IPS-18c (cell line): ENCODE measurements at regions not wholly inside any gene's neighbourhood (a gene's known extent, or its start where the extent isn't known, plus 50 kb on each side); places are given as distances from the start of the nearest gene placed in this dataset.
"Not testable (repeated sequence)": the region's sequence is repeated elsewhere in the genome, so short reads cannot be mapped to it uniquely, and the experiment has no call there.

Source experiments
- H3K4me3 ChIP-seq: 2 replicates; pipeline ENCODE4 v1.7.0; 2013; ENCODE audit warnings: low read depth, mild to moderate bottlenecking, low read length, moderate library complexity; ENCODE audit not compliant: insufficient read depth
- H3K9me3 ChIP-seq: one replicate; pipeline ENCODE4 v1.6.1; 2013; ENCODE audit warnings: mild to moderate bottlenecking, low read length, moderate library complexity; ENCODE audit not compliant: control insufficient read depth, insufficient read depth

DNA sequence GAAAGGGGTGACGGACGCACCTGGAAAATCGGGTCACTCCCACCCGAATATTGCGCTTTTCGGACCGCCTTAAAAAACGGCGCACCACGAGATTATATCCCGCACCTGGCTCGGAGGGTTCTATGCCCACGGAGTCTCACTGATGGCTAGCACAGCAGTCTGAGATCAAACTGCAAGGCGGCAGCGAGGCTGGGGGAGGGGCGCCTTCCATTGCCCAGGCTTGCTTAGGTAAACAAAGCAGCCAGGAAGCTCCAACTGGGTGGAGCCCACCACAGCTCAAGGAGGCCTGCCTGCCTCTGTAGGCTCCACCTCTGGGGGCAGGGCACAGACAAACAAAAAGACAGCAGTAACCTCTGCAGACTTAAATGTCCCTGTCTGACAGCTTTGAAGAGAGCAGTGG lies 188.8 kb downstream of the SPRY2 start:
- not testable (repeated sequence) for H3K4me3 ChIP-seq

DNA sequence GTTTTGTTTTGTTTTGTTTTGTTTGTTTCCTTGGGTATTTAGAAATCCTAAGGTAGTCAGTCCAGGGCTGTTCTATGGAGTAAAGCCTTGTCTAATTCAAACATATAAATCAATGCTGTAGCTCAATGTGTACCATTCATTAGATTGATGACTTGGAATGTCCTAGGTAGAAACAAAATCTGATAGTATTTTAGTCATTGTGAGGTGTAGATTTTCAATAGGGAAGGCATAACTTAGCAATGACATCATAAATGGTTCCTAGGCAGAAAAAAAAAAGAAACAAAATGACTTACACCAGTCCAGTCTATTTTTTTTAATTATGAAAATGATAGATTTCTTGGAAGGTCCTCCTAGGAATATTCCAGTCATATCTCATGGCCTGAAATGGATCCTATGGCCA lies 189.9 kb downstream of the SPRY2 start:
- Histone ChIP-seq H3K9me3 (peaks cover 2% of the 10 kb centered on the region), H3K4me3 (no peak overlapping the region)

More for the DNA sequence above, 188.8 kb downstream of the SPRY2 start:
- not testable (repeated sequence) for H3K9me3 ChIP-seq

DNA sequence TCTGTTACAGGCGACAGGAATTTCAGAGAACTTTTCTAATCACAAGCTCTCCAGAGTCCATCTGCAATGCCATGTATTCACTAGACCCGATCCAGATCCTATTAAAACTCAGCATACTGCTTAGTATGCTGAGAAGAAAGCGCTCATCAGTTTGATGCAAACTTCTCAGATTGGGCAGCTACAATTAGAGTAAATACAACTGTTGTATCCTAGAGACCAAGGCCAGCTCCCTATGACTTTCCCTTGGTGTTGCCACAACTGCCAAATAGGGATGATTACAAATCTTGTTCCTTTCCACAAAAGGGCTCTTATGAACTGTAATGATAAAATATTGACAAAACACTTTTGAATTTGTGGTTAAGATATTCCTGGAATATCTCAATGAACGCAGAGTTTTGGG lies 191.2 kb downstream of the SPRY2 start:
- peaks cover 2% of the 10 kb centered on the region for H3K9me3 ChIP-seq
- no peak overlapping the region for H3K4me3 ChIP-seq

DNA sequence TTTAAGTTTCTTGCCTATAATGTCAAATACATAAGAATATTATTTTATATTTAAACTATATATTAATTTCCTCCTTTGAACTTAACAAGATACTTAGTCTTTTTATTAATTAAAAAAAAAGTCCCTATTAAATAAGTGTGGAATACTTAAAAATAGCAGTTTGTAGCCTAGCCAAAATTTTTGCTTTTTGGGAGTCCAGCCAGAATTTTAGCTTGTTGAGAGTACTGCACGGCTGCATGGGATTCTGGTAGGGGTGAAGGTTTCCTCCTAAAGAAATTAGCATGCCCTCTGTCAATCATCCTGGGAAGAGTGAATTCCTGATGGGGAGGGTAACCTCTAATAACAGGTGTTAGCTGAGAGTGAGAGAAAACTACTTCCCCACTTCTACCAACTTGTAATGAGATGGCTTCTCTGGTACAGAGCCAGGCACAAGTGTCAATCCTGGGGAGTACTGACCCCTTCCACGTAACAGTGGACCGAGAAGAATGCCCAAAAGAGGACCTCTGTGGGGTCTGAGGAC lies 195.7 kb downstream of the SPRY2 start:
- H3K9me3 ChIP-seq, result no peaks in the 10 kb centered on the region
- no peak overlapping the region for H3K4me3 ChIP-seq

DNA sequence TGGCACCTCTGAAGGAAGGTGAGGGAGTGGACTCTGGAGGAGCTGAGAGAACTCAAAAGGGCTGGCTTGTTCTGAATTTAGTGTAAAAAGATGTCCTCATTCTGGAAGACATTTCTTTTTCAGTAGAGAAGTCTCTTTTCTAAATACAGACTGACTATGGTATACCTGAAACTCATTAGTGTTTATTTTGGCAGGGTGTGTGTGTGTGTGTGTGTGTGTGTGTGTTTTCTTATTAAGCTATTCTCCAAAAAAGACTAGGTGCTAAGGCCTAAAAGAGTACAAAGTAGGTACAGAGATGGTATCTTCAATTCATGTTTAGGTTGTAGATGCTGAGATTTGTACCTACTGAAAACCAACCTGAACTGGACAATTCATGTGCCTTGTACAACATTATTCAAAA lies 196.4 kb downstream of the SPRY2 start:
- no peaks in the 10 kb centered on the region for H3K9me3 ChIP-seq
- no peak overlapping the region for H3K4me3 ChIP-seq

DNA sequence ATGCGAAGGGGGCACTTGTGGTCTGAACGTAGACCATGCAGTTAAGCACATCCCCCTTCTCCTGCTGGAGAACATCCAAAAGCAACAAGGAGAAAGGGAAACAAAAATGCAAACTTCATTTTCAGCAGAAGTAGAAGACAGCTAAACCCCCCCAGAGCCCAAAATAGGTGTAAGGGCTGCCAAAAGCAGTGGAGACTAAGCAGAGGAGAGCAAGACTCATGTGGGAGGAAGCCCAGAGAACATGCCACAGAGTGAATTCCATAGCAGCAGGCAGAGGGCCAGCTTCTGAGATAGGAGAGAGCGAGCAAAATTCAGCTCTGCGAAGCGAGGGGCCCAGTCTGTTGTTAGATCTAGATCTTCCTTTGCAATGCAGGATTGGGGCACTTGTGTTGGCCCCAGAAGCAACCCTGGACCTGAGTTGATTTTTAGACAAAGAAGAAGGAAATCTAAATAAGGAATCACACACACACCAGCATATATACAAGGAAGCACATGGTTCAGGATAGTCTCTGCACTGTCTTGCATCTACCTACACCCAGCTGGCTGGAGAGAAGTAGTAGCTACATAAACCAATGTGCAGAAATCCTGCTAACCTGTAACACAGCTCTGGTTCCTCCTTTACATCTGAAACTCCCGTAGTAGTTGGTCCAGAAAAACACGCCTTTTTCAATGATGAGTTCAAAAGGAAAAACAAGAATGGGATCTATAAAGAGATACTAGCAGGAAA lies 199.6 kb downstream of the SPRY2 start:
- Histone ChIP-seq H3K9me3 (no peaks in the 10 kb centered on the region), H3K4me3 (no peak overlapping the region)

DNA sequence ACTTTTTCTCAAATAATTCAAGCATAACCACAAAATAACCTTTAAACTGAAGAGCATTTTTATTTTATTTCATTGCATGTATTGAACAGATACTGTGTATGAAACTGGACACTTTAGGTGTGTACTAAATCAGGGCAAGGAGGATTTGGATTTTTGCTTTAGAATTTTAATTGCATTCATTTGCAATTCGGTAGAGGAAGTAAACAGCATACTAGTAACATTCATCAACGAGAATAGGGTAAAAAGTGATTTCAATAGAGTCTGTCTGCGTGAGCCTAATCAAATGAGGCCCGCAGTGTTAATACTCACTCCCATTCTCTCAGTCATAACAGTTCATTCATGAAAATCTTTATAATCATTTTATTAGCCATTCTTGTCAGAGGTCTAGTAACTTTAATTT lies 200.2 kb downstream of the SPRY2 start:
- H3K9me3 ChIP-seq, result no peaks in the 10 kb centered on the region
- H3K4me3 ChIP-seq, result no peak overlapping the region

DNA sequence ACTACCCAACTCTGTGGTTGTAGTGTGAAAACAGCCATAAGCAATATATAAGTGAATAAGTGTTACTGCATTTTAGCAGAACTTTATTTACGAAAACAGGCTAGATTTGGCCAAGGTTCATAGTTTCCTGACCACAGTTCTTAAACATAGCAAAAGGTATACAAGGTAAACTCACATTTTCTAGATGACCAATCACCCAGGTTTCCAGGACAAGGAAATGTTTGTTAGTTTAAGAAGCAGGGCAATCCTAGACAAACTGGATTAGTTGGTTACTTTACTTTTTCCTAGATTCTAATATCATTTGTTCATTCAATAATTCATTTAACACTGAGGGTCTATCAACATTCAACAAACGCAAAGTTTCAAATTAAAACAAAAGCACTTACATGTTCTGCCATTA lies 201.7 kb downstream of the SPRY2 start:
- H3K9me3 ChIP-seq, result no peaks in the 10 kb centered on the region
- H3K4me3 ChIP-seq, result no peak overlapping the region

DNA sequence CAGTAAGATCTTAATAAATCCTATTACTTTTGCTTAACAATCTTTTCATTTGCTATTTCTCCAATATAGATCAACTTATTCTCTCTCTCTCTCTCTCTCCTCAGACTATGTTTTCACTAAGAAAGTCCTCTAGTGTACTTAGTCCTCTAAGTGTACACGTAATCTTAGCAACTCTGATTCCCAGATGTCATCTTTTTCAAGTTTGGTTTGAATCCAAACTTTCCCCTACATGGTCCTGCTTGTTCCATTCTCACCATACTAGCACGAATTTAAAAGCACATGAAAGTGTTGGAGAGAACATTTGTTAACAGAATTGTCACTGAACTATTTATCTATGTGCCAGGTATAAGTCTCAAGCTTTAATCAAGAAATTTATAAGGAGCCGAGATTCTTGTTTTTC lies 202.9 kb downstream of the SPRY2 start:
- H3K9me3 ChIP-seq, result no peaks in the 10 kb centered on the region
- H3K4me3 ChIP-seq, result no peak overlapping the region

DNA sequence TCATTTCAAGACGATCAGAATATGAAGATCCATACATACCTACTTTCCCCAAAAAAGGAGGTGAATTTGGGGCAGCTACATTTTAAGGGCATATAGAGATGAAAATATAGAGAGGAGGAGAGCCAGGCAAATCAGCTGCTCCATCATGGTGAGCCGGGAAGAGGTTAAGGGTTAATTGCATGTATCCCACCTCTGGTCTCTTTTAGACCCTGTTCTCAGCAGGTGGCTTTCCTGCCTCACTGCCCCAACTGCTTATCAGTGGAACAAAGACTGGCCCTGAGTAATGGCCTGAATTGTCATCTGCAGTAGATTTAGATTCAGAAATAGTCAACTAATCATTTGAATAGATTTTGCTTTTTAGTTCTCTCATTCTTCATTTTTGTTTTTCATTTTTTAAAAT lies 206.6 kb downstream of the SPRY2 start:
- no peaks in the 10 kb centered on the region for H3K9me3 ChIP-seq
- no peak overlapping the region for H3K4me3 ChIP-seq

DNA sequence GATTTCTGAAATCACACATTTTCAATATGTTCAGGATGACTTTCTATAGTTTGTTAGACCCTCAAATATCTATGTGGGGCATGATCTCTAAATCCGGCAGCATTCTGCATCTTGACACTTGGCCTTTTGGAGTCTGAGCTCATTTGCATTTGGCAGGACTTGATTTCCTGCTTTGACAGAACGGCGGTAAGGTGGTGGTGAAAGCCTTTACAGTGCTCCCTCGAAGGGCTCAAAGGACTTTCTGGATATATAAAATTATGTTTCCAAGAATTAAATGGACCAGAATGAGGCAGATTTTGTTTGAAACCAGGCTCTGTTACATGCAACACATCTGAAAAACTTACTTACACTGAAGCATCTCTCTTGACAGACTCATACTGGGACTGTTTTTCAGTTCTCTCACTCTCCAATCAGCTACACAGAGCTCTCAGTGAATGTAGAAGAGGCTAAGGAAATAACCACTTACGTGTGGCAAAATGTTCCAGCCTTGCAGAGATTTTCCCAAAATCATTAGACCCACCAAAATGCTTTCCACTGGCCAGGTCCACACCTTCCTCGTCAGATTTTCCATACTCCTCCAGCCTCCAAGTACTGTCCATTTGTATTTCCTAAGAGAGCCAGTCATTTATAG lies 207.2 kb downstream of the SPRY2 start:
- H3K4me3 ChIP-seq, result no peak overlapping the region

DNA sequence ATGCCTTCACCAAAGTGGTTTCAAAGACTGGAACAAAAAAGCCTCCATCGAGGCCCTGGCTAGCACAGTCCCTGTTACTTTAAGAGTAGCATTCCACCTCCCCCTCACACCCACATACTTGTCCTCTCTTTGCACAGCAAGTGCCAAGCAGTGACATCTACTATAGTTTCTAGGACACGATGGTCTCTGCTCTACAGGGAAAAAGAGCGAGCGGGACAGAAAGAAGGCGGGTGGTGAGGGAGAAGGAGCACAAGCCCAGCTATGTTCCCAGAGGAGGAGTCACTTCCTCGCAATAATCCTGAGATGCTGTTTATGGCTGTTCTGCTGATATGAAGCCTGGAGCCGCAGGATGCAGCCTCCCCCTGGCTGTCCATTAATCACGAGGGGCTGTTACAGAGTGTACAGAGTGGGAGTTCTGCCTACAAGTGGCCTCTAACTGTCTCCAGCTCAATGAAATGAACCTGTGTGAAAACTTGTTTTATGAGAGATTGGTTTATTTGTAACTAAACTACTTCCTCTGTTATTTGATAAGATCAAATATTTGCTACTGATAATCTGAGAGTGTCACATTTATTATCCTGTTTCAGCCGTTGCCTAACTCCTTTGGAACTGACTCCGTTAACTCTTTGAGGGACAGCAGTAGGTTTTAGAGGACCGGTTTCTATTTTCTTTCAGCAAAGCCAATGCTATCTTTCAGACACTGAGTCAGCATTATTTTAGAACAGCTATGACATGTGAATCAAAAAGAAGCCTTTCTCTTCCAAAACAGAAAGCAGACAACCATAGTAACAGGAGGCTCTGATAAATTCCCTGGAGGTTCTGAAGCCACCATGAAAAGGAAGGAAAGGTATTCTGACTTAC lies 208.0 kb downstream of the SPRY2 start:
- Histone ChIP-seq H3K4me3 (no peak overlapping the region), H3K9me3 (no peaks in the 10 kb centered on the region)

More for the DNA sequence above, 207.2 kb downstream of the SPRY2 start:
- H3K9me3 ChIP-seq, result no peaks in the 10 kb centered on the region

DNA sequence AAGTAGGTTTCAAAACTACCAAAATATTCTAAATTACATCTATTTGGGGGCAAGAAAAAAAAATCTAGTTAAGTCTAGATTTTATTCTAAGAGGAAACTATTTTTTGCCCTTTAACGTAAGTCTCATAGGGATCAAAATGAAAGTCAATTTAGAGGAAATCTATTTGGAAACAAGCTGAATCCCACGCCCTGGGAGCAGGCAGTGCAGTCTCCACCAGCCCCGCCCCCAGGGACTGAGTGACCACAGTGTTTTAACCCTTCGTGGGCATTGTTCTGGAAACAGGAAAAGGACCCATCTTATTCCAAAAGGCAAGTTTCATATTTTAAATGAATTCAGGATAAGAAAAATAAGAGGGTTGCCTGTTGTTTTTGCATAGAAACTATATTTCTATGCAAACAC lies 209.7 kb downstream of the SPRY2 start:
- Histone ChIP-seq H3K4me3 (no peak overlapping the region), H3K9me3 (no peaks in the 10 kb centered on the region)

DNA sequence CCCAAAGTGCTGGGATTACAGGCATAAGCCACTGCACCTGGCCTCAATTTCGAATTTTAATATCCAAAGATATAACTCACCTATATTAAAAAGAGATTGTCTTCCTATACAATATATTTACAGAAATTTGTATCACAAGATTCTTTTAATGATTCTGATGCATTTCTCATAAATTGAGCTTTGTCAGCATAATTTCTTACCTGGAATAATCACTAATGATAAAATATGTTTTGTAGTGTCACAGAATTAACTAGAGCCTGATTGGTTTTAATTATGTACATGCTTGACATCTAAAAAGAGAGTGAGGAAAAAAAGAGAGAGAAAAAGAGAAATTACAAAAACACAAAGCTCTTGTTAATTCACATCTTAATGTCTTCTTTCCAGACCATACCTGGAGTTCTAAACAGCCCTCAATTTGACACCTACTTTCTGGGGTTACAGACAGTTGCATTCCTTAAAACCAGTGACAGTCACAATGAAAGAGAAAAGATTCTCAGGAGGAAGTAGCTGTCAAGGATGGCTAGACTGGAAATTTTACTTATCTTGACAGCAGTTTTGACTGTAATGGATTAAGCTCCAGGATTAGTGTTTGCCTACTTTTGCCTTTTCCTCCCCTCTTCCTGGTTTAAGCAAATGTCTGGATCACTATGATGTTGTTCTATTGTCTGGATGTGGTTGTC lies 214.4 kb downstream of the SPRY2 start:
- H3K9me3 ChIP-seq, result no peaks in the 10 kb centered on the region
- no peak overlapping the region for H3K4me3 ChIP-seq

DNA sequence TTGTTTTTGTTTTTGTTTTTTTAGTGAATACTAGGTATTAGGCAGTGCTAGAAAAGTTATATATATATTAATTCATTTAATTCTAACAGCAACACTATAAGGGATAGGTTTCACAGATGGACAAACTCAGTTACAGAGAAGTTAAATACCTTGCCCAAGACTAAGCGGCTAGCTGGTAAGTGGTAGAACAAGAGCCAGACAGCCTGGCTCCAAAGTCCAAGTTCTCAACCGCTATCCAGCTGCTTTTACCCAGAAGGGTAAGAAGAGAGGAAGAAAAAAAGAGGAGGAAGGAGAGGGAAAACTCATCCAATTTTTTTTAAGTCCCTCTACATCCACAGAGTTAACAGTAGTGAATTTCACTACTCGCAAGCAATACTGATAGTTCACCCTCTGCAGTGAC lies 217.0 kb downstream of the SPRY2 start:
- Histone ChIP-seq H3K4me3 (no peak overlapping the region), H3K9me3 (no peaks in the 10 kb centered on the region)

DNA sequence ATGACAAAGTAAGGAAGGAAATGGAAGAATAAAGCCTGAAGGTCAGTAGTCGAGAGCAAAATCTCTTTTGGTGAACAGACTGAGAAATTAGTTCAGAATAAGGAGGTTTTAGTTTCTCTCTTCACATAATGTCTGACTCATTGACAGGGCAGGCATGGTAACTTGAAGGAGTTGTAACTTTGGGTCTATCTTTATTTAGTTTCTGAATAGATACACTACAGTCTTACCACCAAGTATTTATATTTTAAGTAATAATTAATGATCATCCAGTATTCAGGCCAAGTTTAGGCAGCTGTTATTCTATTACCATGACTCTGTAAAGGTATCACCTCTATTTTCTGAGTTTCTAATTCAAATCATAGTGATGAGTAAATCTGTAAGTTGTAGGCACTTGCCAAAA lies 219.9 kb downstream of the SPRY2 start:
- Histone ChIP-seq H3K4me3 (no peak overlapping the region), H3K9me3 (no peaks in the 10 kb centered on the region)

DNA sequence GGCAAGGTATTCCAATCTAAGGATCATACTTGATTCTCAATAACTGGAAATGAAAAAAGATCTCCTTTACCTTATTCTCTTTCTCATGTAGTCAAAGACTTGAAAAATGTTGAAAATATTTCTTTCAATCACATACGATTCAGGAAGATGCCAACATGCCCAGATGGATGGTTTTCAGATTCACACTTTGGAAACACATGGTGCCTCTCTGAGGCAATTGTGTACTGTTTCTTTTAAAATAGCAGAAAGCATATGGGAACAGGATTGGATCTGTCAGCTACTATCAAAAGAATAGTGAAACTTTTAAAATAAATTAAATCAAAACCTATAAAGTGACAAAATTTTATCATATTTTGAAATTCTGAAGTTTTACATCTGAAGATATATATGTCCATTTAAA lies 222.4 kb downstream of the SPRY2 start:
- no peaks in the 10 kb centered on the region for H3K9me3 ChIP-seq

More for the DNA sequence above, 222.4 kb downstream of the SPRY2 start:
- H3K4me3 ChIP-seq, result no peak overlapping the region
